Fibroblast of lung (primary cell): ENCODE measurements at regions not wholly inside any gene's neighbourhood (a gene's known extent, or its start where the extent isn't known, plus 50 kb on each side); places are given as distances from the start of the nearest gene placed in this dataset.

Source experiments
- EZH2 ChIP-seq: IDR thresholded peaks from 2 replicates; pipeline ENCODE4 v1.5.1; 2012; ENCODE audit warnings: low read length, control low read depth, mild to moderate bottlenecking; ENCODE audit errors: missing control alignments
- TF ChIP-seq, protein P1 (sequence below), 2 donors: IDR thresholded peaks in 1 of 2; conservative IDR thresholded peaks in 1 of 2; 1 replicate in 1 of 2; 2 replicates in 1 of 2; pipeline ENCODE4 v1.5.1; 2011 to 2012; ENCODE audit warnings: low read length in 2 of 2, control low read depth in 1 of 2, inconsistent platforms in 1 of 2, low read depth in 1 of 2, mild to moderate bottlenecking in 1 of 2

DNA sequence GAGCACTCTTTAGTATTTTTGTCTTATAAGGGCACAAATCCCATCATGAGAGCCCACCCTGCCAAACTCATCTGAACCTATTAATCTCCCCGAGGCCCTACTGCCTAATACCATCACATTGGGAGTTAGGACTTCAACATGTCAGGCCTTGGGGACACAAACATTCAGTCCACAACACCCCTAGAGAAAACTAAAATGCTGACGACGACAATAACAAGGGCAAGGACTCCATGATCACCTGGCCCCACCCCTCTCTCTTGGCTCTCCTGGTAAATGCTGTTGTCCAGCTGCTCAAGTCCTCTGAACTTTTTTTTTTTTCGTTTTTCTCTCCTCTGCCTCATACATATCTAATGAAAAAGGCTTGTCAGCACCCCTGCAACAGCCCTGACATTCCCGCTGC lies 118.8 kb upstream of the MKI67 start:
- no peak for TF ChIP-seq EZH2
- TF ChIP-seq, protein P1, sequence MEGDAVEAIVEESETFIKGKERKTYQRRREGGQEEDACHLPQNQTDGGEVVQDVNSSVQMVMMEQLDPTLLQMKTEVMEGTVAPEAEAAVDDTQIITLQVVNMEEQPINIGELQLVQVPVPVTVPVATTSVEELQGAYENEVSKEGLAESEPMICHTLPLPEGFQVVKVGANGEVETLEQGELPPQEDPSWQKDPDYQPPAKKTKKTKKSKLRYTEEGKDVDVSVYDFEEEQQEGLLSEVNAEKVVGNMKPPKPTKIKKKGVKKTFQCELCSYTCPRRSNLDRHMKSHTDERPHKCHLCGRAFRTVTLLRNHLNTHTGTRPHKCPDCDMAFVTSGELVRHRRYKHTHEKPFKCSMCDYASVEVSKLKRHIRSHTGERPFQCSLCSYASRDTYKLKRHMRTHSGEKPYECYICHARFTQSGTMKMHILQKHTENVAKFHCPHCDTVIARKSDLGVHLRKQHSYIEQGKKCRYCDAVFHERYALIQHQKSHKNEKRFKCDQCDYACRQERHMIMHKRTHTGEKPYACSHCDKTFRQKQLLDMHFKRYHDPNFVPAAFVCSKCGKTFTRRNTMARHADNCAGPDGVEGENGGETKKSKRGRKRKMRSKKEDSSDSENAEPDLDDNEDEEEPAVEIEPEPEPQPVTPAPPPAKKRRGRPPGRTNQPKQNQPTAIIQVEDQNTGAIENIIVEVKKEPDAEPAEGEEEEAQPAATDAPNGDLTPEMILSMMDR (conservative IDR thresholded peaks at IDR 0.05 in 1 of 2, IDR thresholded peaks at IDR 0.05 in 1 of 2; ENCODE audit: low read depth in 1 of 2, low read length in 2 of 2), result no peak
